HL-60 (cell line): ENCODE measurements at regions not wholly inside any gene's neighbourhood (a gene's known extent, or its start where the extent isn't known, plus 50 kb on each side); places are given as distances from the start of the nearest gene placed in this dataset.

Experiments
- POLR2AphosphoS5 ChIP-seq: IDR thresholded peaks from 2 replicates; pipeline ENCODE4 v1.6.1; 2012; ENCODE audit warnings: low read depth
- TF ChIP-seq, protein P1 (sequence below): IDR thresholded peaks from one replicate; pipeline ENCODE4 v1.5.1; 2011; ENCODE audit warnings: low read length, control low read depth, inconsistent platforms; ENCODE audit not compliant: insufficient read depth
- TF ChIP-seq, protein P2 (sequence below): IDR thresholded peaks from 2 replicates; pipeline ENCODE4 v1.6.1; 2012; ENCODE audit warnings: low read depth; ENCODE audit not compliant: insufficient replicate concordance

DNA sequence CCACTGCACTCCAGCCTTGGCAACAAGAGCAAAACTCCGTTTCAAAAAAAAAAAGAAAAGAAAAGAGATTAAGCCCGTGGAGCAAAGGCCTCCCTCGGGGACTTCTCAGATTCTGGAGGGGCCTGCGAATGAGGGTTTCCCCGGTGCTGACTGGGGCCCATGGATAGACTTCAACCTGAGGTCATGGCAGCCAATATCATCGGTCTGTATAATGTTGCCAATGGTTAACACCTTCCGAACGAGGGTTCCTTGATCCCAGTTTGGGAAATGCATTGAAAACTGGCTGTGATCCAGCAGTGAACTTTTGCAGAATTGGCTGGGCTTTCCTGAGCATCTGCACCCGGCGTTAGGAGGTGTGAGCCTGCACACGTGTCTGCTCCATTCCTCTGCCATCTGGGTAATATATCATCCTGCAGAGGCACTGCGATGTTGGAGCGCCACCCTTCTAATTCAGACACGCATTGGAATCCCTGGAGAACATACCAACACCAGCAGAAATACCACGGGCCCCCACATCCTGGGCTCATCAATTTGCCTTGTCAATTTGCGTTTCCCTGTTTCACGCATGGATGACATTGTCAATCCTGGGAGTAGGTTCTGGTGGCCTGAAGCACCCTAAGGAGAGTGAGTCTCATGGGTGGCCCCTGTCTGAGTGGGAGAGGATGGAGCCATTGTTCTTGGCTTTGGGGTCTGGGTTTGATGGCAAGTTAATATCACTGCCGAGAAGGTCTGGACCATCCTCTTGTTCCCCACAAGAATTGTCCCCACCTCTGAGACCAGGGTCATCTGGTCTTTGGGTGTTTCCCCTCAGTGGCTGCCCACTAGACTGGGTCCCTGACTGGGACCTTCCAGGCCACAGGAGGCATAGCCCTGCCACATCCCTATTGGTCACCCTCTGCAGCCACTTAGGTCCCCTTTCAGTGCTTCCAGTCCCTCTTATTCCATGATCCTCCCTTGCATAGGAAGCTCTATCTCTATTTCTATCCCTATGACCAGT lies 441.0 kb downstream of the PTPRU start:
- TF ChIP-seq, protein P1, sequence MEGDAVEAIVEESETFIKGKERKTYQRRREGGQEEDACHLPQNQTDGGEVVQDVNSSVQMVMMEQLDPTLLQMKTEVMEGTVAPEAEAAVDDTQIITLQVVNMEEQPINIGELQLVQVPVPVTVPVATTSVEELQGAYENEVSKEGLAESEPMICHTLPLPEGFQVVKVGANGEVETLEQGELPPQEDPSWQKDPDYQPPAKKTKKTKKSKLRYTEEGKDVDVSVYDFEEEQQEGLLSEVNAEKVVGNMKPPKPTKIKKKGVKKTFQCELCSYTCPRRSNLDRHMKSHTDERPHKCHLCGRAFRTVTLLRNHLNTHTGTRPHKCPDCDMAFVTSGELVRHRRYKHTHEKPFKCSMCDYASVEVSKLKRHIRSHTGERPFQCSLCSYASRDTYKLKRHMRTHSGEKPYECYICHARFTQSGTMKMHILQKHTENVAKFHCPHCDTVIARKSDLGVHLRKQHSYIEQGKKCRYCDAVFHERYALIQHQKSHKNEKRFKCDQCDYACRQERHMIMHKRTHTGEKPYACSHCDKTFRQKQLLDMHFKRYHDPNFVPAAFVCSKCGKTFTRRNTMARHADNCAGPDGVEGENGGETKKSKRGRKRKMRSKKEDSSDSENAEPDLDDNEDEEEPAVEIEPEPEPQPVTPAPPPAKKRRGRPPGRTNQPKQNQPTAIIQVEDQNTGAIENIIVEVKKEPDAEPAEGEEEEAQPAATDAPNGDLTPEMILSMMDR = no peak
- TF ChIP-seq POLR2AphosphoS5 = no peak
- TF ChIP-seq, protein P2, sequence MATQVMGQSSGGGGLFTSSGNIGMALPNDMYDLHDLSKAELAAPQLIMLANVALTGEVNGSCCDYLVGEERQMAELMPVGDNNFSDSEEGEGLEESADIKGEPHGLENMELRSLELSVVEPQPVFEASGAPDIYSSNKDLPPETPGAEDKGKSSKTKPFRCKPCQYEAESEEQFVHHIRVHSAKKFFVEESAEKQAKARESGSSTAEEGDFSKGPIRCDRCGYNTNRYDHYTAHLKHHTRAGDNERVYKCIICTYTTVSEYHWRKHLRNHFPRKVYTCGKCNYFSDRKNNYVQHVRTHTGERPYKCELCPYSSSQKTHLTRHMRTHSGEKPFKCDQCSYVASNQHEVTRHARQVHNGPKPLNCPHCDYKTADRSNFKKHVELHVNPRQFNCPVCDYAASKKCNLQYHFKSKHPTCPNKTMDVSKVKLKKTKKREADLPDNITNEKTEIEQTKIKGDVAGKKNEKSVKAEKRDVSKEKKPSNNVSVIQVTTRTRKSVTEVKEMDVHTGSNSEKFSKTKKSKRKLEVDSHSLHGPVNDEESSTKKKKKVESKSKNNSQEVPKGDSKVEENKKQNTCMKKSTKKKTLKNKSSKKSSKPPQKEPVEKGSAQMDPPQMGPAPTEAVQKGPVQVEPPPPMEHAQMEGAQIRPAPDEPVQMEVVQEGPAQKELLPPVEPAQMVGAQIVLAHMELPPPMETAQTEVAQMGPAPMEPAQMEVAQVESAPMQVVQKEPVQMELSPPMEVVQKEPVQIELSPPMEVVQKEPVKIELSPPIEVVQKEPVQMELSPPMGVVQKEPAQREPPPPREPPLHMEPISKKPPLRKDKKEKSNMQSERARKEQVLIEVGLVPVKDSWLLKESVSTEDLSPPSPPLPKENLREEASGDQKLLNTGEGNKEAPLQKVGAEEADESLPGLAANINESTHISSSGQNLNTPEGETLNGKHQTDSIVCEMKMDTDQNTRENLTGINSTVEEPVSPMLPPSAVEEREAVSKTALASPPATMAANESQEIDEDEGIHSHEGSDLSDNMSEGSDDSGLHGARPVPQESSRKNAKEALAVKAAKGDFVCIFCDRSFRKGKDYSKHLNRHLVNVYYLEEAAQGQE = no peak
